NT2/D1 (cell line): ENCODE measurements at regions not wholly inside any gene's neighbourhood (a gene's known extent, or its start where the extent isn't known, plus 50 kb on each side); places are given as distances from the start of the nearest gene placed in this dataset.

ENCODE experiments used
- DNase-seq: peaks from one replicate; pipeline ENCODE4 v3.0.0-alpha.2; 2011; ENCODE audit warnings: low read depth, low spot score
- H3K27me3 ChIP-seq: 2 replicates; pipeline ENCODE4 v1.6.0; 2011; ENCODE audit warnings: mild to moderate bottlenecking; ENCODE audit not compliant: insufficient read length, insufficient read depth
- H3K36me3 ChIP-seq: 2 replicates; pipeline ENCODE4 v1.6.1; 2011; ENCODE audit warnings: mild to moderate bottlenecking, low read length, mixed read lengths; ENCODE audit not compliant: insufficient read depth, insufficient read length
- H3K4me1 ChIP-seq: 2 replicates; pipeline ENCODE4 v1.5.1; 2011; ENCODE audit not compliant: insufficient read depth, insufficient read length
- H3K4me3 ChIP-seq: 2 replicates; pipeline ENCODE4 v1.5.1; 2011; ENCODE audit warnings: low read depth; ENCODE audit not compliant: insufficient read length
- H3K9ac ChIP-seq: 2 replicates; pipeline ENCODE4 v1.6.0; 2011; ENCODE audit warnings: low read depth; ENCODE audit not compliant: insufficient read length
- H3K9me3 ChIP-seq: 2 replicates; pipeline ENCODE4 v1.5.1; 2011; ENCODE audit warnings: mild to moderate bottlenecking, low read length; ENCODE audit not compliant: insufficient read depth
- SUZ12 ChIP-seq: IDR thresholded peaks from 2 replicates; pipeline ENCODE4 v1.6.1; 2011; ENCODE audit not compliant: insufficient read length, insufficient read depth; ENCODE audit errors: extremely low read depth
- YY1 ChIP-seq: IDR thresholded peaks from 2 replicates; pipeline ENCODE4 v1.6.1; 2011; ENCODE audit not compliant: insufficient read length, insufficient read depth
- ZNF274 ChIP-seq: IDR thresholded peaks from 2 replicates; pipeline ENCODE4 v1.6.1; 2011; ENCODE audit warnings: mild to moderate bottlenecking, low read depth, low read length

- no peak for TF ChIP-seq YY1
- TF ChIP-seq ZNF274: no peak
- TF ChIP-seq SUZ12: no peak
Observed at GRCh38 chr6:167579806-167580618, 246.7 kb upstream of the AFDN start.

GRCh38 chr6:167580619-167580911 is 246.1 kb upstream of the AFDN start:
- TF ChIP-seq ZNF274 (no peak), YY1 (no peak)
- Histone ChIP-seq H3K36me3 (no peaks in the 10 kb centered on the region), H3K9me3 (no peaks in the 10 kb centered on the region; the same call in none of the 2 replicates), H3K9ac (no peak overlapping the region), H3K27me3 (no peaks in the 10 kb centered on the region), H3K4me3 (no peak overlapping the region), H3K4me1 (peaks cover 3% of the 10 kb centered on the region)
- no peak for DNase-seq

More at GRCh38 chr6:167579806-167580618, 246.7 kb upstream of the AFDN start:
- Histone ChIP-seq H3K4me1 (peaks cover 3% of the 10 kb centered on the region), H3K36me3 (no peaks in the 10 kb centered on the region), H3K27me3 (no peaks in the 10 kb centered on the region), H3K4me3 (no peak overlapping the region), H3K9me3 (no peaks in the 10 kb centered on the region; the same call in 1 of the 2 replicates), H3K9ac (no peak overlapping the region)
- no peak for DNase-seq

- H3K4me1 ChIP-seq: peaks cover 3% of the 10 kb centered on the region
- H3K9ac ChIP-seq: no peak overlapping the region
- TF ChIP-seq ZNF274 (no peak), SUZ12 (no peak), YY1 (no peak)
Observed at GRCh38 chr6:167581637-167582036, 245.1 kb upstream of the AFDN start.

GRCh38 chr6:167583412-167583811 is 243.3 kb upstream of the AFDN start:
- Histone ChIP-seq H3K9ac (no peak overlapping the region), H3K27me3 (no peaks in the 10 kb centered on the region), H3K4me1 (peaks cover 3% of the 10 kb centered on the region), H3K4me3 (no peak overlapping the region), H3K36me3 (no peaks in the 10 kb centered on the region), H3K9me3 (peaks cover 13% of the 10 kb centered on the region)
- no peak for DNase-seq
- TF ChIP-seq ZNF274: no peak
- no peak for TF ChIP-seq YY1
- TF ChIP-seq SUZ12: no peak

More at GRCh38 chr6:167581637-167582036, 245.1 kb upstream of the AFDN start:
- Histone ChIP-seq H3K9me3 (peaks cover 7% of the 10 kb centered on the region), H3K4me3 (no peak overlapping the region), H3K36me3 (no peaks in the 10 kb centered on the region), H3K27me3 (no peaks in the 10 kb centered on the region)
- DNase-seq: no peak

GRCh38 chr6:167588181-167588919 is 238.4 kb upstream of the AFDN start:
- DNase-seq: no peak

GRCh38 chr6:167588920-167589614 is 237.6 kb upstream of the AFDN start:
- TF ChIP-seq SUZ12 (no peak), ZNF274 (no peak), YY1 (no peak)
- no peak overlapping the region for H3K4me3 ChIP-seq

More at GRCh38 chr6:167588181-167588919, 238.4 kb upstream of the AFDN start:
- no peak overlapping the region for H3K4me3 ChIP-seq
- no peaks in the 10 kb centered on the region for H3K4me1 ChIP-seq
- H3K9me3 ChIP-seq: peaks cover 13% of the 10 kb centered on the region
- H3K27me3 ChIP-seq: no peaks in the 10 kb centered on the region
- H3K9ac ChIP-seq: no peak overlapping the region
- TF ChIP-seq SUZ12: no peak
- no peak for TF ChIP-seq ZNF274
- H3K36me3 ChIP-seq: no peaks in the 10 kb centered on the region

GRCh38 chr6:167589615-167589940 is 237.1 kb upstream of the AFDN start:
- no peak overlapping the region for H3K4me3 ChIP-seq

More at GRCh38 chr6:167588920-167589614, 237.6 kb upstream of the AFDN start:
- H3K36me3 ChIP-seq: no peaks in the 10 kb centered on the region
- H3K4me1 ChIP-seq: no peaks in the 10 kb centered on the region
- no peak for DNase-seq
- peaks cover 13% of the 10 kb centered on the region; the same call in 1 of the 2 replicates for H3K9me3 ChIP-seq
- H3K27me3 ChIP-seq: no peaks in the 10 kb centered on the region
- H3K9ac ChIP-seq: no peak overlapping the region

More at GRCh38 chr6:167589615-167589940, 237.1 kb upstream of the AFDN start:
- peaks cover 13% of the 10 kb centered on the region; the same call in 1 of the 2 replicates for H3K9me3 ChIP-seq
- no peak for TF ChIP-seq ZNF274
- no peak for TF ChIP-seq YY1
- no peak for TF ChIP-seq SUZ12
- no peaks in the 10 kb centered on the region for H3K27me3 ChIP-seq
- H3K9ac ChIP-seq: no peak overlapping the region
- no peak for DNase-seq
- no peaks in the 10 kb centered on the region for H3K36me3 ChIP-seq
- no peaks in the 10 kb centered on the region for H3K4me1 ChIP-seq
